Inflammatory macrophage treated with lipopolysaccharide for 4 hours (primary cell): ENCODE measurements at regions not wholly inside any gene's neighbourhood (a gene's known extent, or its start where the extent isn't known, plus 50 kb on each side); places are given as distances from the start of the nearest gene placed in this dataset.

Experiments used
- DNase-seq: peaks from one replicate; pipeline ENCODE4 v3.0.0-alpha.2; 2020

GRCh38 chr1:79595931-79596330 lies 589.4 kb upstream of the ADGRL4 start:
- DNase-seq, result no peak

DNA sequence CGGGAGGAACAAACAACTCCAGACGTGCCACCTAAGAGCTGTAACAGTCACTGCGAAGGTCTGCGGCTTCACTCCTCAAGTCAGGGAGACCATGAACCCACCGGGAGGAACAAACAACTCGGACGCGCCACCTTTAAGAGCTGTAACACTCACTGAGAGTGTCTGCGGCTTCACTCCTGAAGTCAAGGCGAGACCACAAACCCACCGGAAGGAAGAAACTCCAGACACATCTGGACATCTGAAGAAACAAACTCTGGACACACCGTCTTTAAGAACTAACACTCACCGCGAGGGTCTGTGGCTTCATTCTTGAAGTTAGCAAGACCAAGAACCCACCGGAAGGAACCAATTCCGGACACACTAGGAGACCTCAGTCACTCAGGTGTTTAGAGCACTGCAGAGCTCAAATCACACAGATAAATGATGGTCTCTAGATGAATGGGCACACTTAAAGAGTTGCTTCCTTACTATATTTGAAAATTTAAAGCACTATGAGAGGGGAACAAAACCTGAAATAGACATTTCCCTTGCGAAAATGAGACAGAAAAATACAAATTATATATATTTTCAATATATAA lies 587.7 kb upstream of the ADGRL4 start:
- no peak for DNase-seq

DNA sequence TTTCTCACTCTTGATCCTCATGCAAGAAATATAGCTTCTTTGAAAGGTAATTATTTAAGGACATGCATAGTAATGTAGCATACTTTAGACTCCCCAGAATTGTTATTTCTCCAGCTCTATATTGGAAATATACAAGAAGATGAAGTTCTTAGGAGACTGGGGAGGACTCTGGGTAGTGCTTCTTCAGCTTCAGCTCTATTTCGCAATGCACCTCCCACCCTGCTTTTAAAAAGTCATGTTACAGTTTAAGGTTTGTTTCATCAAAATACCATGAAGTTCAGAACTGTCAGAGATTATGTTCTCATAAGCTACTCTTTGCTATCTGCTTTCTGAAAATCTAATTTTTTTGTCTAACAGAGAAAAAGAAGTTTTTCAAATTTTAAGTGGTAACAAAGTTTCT lies 586.2 kb upstream of the ADGRL4 start:
- DNase-seq, result no peak

DNA sequence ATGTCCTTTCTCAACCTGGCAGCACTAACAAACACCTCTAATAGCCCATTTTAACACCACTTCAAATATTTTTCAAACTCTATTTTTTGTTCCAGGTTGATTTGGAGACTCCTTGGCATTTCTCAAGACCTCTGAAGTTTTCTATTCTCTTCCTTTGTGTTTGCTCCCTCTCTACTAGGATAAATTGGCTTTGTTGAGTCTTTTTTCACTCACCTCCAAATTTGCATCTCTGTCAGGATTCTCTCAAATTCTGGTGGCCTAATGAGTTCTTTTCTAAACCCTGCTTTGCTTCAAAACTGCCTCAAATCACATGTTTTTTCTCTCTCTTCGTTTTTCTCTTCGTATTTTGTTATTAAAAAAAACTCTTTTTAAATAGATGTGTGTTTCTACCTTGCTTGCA lies 582.2 kb upstream of the ADGRL4 start:
- DNase-seq, result no peak

- DNase-seq, result no peak
These were observed 580.7 kb upstream of the ADGRL4 start for GRCh38 chr1:79587229-79587628.

GRCh38 chr1:79585801-79586200 lies 579.3 kb upstream of the ADGRL4 start:
- no peak for DNase-seq

DNA sequence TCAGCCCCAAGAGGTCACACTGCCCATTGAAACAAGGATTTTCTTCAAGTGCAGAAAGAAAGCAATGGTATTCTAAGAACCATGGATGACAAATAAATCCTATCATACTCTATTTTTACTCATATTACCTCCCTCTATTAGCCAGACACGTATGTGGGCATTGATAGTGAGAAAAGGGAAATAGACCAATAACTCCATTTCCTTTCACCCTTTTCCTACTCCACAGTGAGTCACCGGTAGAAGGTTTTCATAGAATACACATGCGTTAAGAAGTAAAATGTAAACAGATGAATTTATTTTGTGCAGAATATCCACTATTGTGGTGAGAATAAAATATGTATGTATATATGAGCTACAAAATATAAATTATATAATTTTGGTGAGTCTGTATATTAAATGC lies 568.9 kb upstream of the ADGRL4 start:
- DNase-seq, result no peak

DNA sequence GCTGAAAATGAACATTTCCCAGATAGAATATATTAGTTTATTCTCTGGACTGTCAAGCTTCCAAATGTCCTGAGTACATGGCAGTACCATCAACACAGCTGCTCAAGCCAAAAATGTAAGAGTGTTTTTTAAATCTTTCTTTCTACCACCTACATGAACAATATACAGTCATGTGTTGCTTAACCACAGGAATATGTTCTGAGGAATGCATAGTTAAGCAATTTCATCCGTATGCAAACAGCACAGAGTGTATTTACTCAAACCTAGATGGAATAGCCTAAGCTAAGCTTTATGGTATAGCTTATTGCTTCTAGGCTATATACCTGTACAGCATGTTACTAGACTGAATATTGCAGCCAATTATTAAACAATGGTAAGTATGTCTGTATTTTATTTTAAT lies 561.9 kb upstream of the ADGRL4 start:
- DNase-seq, result no peak

GRCh38 chr1:79561521-79561978 lies 555.0 kb upstream of the ADGRL4 start:
- DNase-seq, result no peak

DNA sequence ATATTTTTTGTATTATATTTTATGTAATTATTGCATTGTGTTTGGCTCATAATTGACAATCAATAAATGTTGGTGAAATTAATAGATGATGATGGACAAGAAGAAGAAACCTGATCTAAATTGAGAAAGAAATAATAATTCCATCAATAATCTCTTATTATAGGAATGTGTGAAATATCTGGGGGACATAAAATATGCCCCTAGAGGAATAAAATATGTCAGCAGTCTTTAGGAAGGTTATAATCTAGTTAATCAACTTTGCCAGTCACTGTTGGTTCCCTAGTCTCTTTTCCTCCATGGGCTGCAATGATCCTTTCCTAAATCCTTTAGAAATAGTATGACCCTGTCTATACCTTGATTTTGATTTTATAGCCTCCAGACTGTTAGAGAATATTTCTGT lies 549.7 kb upstream of the ADGRL4 start:
- no peak for DNase-seq

GRCh38 chr1:79554688-79555087 lies 548.2 kb upstream of the ADGRL4 start:
- no peak for DNase-seq

GRCh38 chr1:79551321-79551720 lies 544.8 kb upstream of the ADGRL4 start:
- DNase-seq, result no peak

- DNase-seq, result no peak
These were observed 543.9 kb upstream of the ADGRL4 start for GRCh38 chr1:79550402-79550801.

- no peak for DNase-seq
These were observed 542.7 kb upstream of the ADGRL4 start for GRCh38 chr1:79549201-79549600.

DNA sequence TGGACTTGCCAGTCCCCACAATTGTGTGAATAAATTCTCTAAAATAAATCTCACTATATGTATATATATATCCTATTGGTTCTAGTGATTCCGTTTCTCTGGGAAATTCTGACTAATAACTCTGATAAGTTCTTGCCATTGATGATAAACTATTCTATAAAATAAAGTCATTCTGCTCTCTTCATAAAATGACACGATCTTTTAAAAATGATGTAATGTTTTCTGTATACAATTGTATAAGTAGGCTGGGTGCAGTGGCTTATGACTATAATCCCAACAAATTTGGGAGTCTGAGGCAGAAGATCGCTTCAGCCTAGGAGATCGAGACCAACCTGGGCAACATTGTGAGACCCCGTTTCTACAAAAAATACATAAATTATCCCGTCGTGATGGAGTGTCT lies 541.0 kb upstream of the ADGRL4 start:
- no peak for DNase-seq

- DNase-seq, result no peak
These were observed 536.9 kb upstream of the ADGRL4 start for GRCh38 chr1:79543394-79543793.

DNA sequence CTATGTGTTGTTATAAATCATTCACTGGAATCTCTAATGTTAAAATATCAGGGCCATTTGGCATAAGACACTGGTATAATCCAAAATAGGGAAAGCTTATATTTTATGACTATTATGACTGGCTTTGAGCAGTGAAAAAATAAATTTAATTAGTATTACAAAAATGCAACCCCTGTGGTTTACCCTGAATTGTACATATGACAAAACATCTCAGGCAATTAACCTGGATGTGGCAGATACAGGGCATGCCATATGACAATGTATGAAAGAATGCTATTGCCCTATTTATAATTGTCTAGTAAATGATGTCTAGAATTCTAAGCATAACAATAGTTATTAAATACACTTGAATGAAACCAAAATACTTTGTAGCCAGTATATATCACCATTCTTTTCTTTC lies 532.5 kb upstream of the ADGRL4 start:
- DNase-seq, result no peak

DNA sequence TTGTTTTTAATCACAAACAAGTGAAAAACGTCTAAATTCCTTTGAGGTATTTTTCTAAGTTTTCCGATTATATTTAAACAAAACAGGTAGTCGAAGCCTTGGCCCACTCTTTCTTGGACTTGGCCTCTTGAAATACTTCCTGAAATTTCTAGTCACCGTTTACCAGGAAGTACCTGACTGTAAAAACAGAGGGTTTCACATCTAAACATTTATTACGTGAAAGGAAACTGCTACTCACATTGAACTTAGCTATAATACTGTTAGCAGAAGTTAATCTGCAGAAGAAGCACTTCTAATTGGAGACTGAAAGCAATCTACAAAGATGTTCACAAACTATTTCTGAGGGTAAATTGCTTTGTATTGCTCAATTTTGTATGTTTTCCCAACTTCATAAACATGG lies 526.0 kb upstream of the ADGRL4 start:
- no peak for DNase-seq

DNA sequence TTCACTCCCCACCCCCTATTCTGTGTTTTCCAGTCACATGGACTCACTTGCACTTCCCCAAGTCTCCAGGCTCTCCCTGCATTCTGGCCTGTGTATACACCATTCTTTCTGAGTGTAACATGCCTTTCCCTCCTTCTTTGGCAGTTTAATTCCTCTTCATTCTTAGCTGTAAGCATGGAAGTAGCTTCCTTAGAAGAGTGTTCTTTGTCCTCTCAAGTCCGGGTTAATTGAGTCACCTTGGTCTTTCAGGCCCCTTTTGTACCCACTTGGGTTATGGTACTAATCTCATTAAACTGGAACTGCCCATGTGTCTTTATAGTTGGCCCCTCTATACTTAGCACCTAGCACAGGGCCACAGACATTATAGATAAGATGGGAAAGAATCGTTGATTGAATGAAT lies 525.3 kb upstream of the ADGRL4 start:
- no peak for DNase-seq

- DNase-seq, result no peak
These were observed 523.9 kb upstream of the ADGRL4 start for GRCh38 chr1:79530476-79530875.

- no peak for DNase-seq
These were observed 523.5 kb upstream of the ADGRL4 start for GRCh38 chr1:79530055-79530454.

DNA sequence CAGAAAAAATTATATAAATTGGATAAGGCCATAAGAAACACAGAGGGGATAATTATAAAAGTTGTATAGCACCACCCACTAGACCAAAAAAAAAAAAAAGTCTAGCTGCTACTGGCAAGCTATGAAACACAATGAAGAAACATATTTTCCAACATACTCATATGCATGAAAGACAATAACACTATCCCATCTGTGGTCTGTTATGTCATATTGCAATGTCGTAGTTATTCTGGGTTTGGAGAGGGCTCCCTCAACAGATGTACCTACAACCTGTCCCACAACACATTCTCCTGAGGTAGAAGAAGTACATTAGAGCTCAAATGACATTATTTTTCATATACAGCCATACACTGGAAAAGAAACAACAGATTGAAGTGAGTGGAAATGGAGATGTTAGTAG lies 517.6 kb upstream of the ADGRL4 start:
- no peak for DNase-seq

DNA sequence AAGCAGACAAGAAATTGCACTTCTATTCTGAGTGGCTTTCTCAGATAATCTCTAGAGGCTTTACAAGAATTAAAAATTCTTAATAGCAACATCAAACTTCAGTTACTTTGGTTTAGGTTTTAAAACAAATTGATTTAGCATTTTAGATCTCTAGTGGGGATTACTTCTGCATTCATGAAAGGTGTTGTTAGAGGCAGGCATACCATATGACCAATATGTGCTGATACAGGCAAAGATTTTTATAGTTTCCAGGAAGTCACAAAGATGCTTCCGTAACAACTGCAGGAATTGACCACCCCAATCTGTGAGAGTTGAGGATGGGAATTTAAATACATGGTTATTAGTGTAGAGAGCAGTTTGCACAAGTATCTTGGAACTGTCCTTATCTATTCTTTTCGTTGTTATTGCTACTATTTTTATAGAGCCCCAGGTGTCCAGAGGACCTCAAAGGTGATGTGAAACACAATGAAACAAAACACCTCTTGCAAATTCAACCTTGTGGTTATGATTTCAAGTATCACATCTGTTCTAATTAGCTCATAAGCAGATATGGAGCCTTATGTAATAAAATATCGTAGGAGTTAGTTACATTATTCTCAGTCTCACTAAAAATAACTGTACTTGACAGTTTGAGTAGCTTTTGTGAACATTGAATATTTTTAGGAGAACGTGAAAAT lies 512.7 kb upstream of the ADGRL4 start:
- no peak for DNase-seq

DNA sequence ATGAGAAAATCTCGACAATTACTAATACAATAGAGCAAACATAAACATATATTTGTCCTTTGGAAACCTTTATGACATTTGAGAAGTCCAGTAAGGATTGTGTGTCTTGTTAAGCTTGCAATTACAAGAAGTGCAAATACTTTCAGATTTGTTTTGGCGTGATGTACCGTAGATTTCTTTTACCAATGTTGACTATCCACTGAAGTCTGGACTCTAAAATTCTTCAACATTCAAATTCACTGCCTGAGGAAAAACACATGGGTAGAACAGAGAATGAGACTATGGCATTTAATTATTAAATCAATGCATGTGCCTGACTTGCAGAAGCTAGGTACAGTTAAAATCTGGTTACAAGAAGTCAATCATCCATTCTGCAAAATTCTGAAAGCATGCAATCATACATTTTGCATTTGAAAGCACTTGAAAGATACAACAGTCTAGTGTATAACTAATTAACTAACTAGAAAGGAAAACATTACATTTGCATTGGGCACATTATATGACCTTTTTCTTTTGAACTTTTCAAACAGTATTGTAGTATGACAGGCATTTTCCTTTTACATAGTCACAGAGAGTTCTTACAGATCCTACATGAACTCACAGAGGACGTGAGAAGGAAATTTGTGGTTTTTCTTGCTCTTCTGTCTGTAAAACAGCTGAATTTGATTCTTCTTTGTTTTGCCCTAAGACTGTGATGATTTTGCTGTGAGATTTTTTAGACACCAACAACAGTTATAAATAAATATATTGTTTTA lies 511.1 kb upstream of the ADGRL4 start:
- DNase-seq, result no peak
